Pancreas (tissue), 10 donors: ENCODE measurements at regions not wholly inside any gene's neighbourhood (a gene's known extent, or its start where the extent isn't known, plus 50 kb on each side); places are given as distances from the start of the nearest gene placed in this dataset.

Source experiments
- ATAC-seq, 4 donors: fragments of 200-7000 bp; cut with Tn5 transposase; one replicate each; pipeline versions ENCODE4 v1.8.0 to v1.9.1; 2020; ENCODE audit warnings: mild to moderate bottlenecking in 4 of 4, moderate library complexity in 4 of 4
- DNase-seq, 6 donors: peaks; one replicate each; pipeline ENCODE4 v3.0.0-alpha.2; 2020
- FAIRE-seq: peaks from 2 replicates; lab custom pipeline; 2012; peaks lifted over from hg19 to GRCh38; lab: Jason Lieb, UNC
- H3K27ac ChIP-seq, 4 donors: fragments of 200-600 bp; sonication (generic); 1 replicate in 3 of 4; 2 replicates in 1 of 4; pipeline versions ENCODE4 v1.5.0 to v1.8.0; 2020
- H3K27me3 ChIP-seq, 4 donors: fragments of 200-600 bp; one replicate each; pipeline ENCODE4 v1.8.0; 2021
- H3K36me3 ChIP-seq, 3 donors: fragments of 200-600 bp; sonication (generic) in 1 of 3; one replicate each; pipeline versions ENCODE4 v1.5.0 to v1.8.0; 2020 to 2021
- H3K4me1 ChIP-seq, 3 donors: fragments of 200-600 bp; one replicate each; pipeline ENCODE4 v1.8.0; 2021
- H3K4me3 ChIP-seq, 4 donors: fragments of 200-600 bp; sonication (generic) in 2 of 4; one replicate each; pipeline versions ENCODE4 v1.5.0 to v1.8.0; 2020 to 2021
- H3K9me3 ChIP-seq, 4 donors: fragments of 200-600 bp; one replicate each; pipeline ENCODE4 v1.8.0; 2021
- CTCF ChIP-seq, 4 donors: fragments of 200-600 bp; sonication (generic) in 3 of 4; IDR thresholded peaks; one replicate each; pipeline versions ENCODE4 v1.5.0 to v1.8.0; 2021; ENCODE audit warnings: antibody characterized with exemption in 4 of 4
- WGBS, 2 donors: extraction: QIAGEN DNeasy Blood & Tissue Kit; methylation state at CpG; one replicate each; pipeline ENCODE4 v1.1.7; 2013; 5-methylcytosine and 5-hydroxymethylcytosine counted together
- intact Hi-C, 3 donors: fragments of 100-400 bp; cut with DNase I; formaldehyde crosslinking; loops; one replicate each; pipeline versions ENCODE4 v1.11.1 to v1.14.2; 2022
- donor health status: healthy with polysubstance abuse.
- donor health status: DM: no; HTN: no; CAD: no; lungs with moderate emphysema.
- donor health status: DM: no; HTN: no; CAD: no.
- donor health status: control.
- donor health status: control.
- donor health status: Bipolar disorder and iron deficiency.
- donor health status: DM: yes; HTN: yes; CAD: no.
- donor health status: DM: no; HTN: no; CAD: no.
- donor health status: DM: no; HTN: no; CAD: no.
- donor health status: DM: yes; HTN: yes; CAD: no.

DNA sequence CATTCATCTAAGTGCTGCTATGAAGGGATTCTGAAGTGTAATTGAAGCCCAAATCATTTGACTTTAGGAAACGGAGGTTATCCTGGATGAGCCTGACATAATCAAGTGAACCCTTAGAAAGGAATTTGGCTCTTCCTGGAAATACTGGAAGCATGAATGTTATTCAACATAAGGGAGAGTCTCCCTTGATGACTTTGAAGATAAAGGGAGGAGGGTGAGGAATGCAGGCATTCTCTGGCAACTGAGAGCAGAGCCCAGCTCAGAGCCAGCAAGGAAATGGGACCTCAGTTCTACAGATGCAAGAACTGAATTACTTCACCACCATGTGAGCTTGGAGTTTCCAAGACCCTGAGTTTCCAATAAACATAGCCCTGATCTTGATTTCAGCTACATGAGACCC lies 168.2 kb downstream of the DLL1 start:
- ATAC-seq: no peak
- no peak for FAIRE-seq
- no peaks in the 10 kb centered on the region for H3K36me3 ChIP-seq
- no peak for TF ChIP-seq CTCF (IDR thresholded peaks at IDR 0.05)
- 78% methylated on average over 1 of the region's 1 CpG for WGBS, 2 donors
- intact Hi-C loops: no loop called here
- no peak for DNase-seq
- no peak overlapping the region for H3K4me3 ChIP-seq
- no peaks in the 10 kb centered on the region for H3K9me3 ChIP-seq
- peaks cover 0 to 6% (median 0%) of the 10 kb centered on the region in 3 donors for H3K4me1 ChIP-seq
- peaks cover 0 to 5% (median 0%) of the 10 kb centered on the region in 4 donors for H3K27me3 ChIP-seq
- no peak overlapping the region for H3K27ac ChIP-seq

DNA sequence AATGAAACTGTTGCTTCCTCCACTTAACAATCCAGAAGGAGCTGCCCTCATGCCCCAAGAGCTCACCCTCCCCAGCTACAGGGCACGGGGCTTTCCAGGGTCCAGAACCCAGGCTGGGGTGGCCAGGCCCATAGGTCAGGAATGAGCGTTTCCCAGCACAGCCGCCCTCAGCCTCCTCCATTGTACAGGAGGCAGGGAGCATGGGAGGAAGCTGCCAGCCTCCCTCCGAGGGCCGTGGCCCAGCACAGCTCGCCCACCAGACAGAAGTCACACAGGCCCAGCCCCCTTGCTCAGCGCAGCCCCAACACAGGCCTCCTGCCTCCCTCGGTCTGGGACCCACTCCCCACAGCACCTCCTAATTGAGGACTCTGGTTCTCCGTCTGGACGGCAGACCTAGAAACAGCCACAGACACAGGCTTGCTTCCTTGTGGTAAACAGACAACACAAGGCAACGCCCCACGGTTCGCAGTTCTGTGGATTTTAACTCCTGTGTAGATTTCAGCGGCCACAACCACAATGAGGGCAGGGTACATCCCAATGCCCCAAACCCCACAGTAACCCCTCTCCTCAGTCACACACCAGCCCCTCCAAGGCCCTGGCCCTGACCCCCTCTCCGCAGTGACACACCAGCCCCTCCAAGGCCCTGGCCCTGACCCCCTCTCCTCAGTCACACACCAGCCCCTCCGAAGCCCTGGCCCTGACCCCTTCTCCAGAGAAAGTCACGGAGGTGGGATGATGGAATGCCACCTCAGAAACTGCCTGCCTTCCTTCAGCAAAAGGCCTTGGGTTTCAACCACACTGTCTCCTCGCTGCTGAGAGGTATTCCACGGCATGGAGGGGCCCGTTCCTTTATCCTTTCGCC lies 173.5 kb downstream of the DLL1 start:
- intact Hi-C loops: no loop called here
- Histone ChIP-seq H3K27ac (no peak overlapping the region), H3K27me3 (peaks cover 0 to 5% (median 0%) of the 10 kb centered on the region in 4 donors), H3K36me3 (no peaks in the 10 kb centered on the region), H3K4me3 (no peak overlapping the region), H3K9me3 (no peaks in the 10 kb centered on the region), H3K4me1 (no peaks in the 10 kb centered on the region)
- DNase-seq (peak in 3 of 6 donors; percentile 4 to 43 (median 40)), FAIRE-seq (no peak), ATAC-seq (no peak)
- 86 to 88% methylated on average over 20 to 21 of the region's 21 CpGs for WGBS, 2 donors
- no peak for TF ChIP-seq CTCF (IDR thresholded peaks at IDR 0.05)

DNA sequence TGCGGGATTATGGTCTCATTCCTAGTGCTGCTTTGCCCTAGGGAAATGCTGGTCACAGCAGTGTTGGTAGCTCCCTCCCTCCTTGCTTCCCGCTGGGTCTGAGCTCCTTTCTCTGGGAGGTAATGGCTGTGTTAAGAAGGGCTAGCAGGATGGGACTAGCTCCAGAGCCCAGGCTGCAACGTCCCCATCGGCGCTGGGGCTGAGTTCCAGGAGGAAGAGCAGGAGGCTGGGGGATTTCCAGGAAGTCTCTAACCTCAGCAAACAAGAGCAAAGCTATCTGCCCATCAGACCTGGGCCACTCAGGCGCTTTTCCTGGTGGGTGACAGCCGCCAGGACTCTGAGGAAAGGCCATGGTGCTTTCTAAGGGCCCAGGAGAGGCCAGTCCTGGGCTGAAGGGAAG lies 174.2 kb downstream of the DLL1 start:
- Histone ChIP-seq H3K4me1 (no peaks in the 10 kb centered on the region), H3K36me3 (no peaks in the 10 kb centered on the region), H3K4me3 (no peak overlapping the region), H3K27me3 (no peaks in the 10 kb centered on the region), H3K9me3 (no peaks in the 10 kb centered on the region), H3K27ac (no peak overlapping the region)
- no peak for TF ChIP-seq CTCF (IDR thresholded peaks at IDR 0.05)
- DNase-seq: peak in 3 of 6 donors; percentile 3 to 49 (median 29)
- FAIRE-seq: no peak
- ATAC-seq: no peak
- intact Hi-C loops: no loop called here
- WGBS, 2 donors: 71 to 72% methylated on average over 7 of the region's 7 CpGs

DNA sequence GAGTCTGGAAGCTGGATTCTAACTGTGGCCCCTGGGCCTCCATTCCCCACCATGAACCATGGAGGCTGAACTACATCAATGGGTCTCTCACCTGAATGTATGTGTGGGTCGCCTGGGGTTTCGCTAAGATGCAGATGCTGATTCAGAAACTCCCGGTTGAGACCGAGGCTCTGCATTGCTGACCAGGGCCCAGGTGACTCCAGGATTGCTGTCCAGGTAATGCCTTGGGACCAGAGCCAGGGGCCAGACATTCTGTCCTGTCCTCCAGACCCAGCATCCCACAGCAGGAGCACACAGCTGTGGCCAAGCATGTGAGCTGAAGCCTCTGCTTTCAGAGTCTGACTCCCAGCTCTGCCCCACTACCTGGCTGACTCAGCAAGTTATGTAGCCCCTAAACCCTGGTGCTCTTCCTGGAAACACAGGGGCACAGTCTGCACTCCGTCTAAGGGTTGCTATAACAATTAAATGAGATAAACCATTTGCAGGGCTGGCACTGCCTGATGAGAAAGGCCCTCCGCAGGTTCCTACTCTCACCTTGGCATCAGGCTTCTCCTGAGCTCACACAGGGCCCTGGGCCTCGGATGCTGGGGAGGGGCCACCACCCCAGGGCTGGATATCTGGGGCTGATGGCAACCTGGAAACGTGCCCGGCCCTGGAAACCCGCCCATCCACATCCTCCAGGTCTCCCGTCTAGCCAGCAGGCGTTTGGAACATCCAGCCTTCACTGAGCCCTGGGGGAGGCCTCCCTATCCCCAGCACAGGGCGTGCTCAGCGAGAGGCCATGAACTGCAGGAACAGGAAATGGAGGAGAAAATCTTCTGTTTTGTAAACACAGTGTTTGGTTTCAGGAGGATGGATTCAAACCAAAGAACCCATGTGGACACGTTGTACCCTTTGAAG lies 175.7 kb downstream of the DLL1 start:
- Histone ChIP-seq H3K27me3 (no peaks in the 10 kb centered on the region), H3K4me1 (no peaks in the 10 kb centered on the region), H3K36me3 (no peaks in the 10 kb centered on the region), H3K27ac (no peak overlapping the region), H3K4me3 (no peak overlapping the region), H3K9me3 (no peaks in the 10 kb centered on the region)
- DNase-seq (peak in 4 of 6 donors; percentile 30 to 59 (median 47)), FAIRE-seq (no peak), ATAC-seq (peak in 3 of 4 donors; percentile 41 to 43 (median 42))
- intact Hi-C loops: no loop called here
- 60 to 69% methylated on average over 15 of the region's 15 CpGs for WGBS, 2 donors
- no peak for TF ChIP-seq CTCF (IDR thresholded peaks at IDR 0.05)
